Lower lobe of right lung (tissue), 2 donors: ENCODE measurements at regions not wholly inside any gene's neighbourhood (a gene's known extent, or its start where the extent isn't known, plus 50 kb on each side); places are given as distances from the start of the nearest gene placed in this dataset.

ENCODE experiments used
- ATAC-seq, 2 donors: fragments of 200-7000 bp; cut with Tn5 transposase; one replicate each; pipeline ENCODE4 v1.9.1; 2020 to 2022; ENCODE audit warnings: mild to moderate bottlenecking in 2 of 2, moderate library complexity in 2 of 2
- DNase-seq: peaks from one replicate; pipeline ENCODE4 v3.0.0-alpha.2; 2020
- H3K27ac ChIP-seq: fragments of 200-600 bp; one replicate; pipeline ENCODE4 v1.8.0; 2022
- H3K27me3 ChIP-seq: fragments of 200-600 bp; one replicate; pipeline ENCODE4 v1.8.0; 2022; ENCODE audit warnings: low read depth
- H3K36me3 ChIP-seq: fragments of 200-600 bp; one replicate; pipeline ENCODE4 v1.8.0; 2022; ENCODE audit warnings: mild to moderate bottlenecking
- H3K4me1 ChIP-seq: fragments of 200-600 bp; one replicate; pipeline ENCODE4 v1.8.0; 2022
- H3K4me3 ChIP-seq: fragments of 200-600 bp; one replicate; pipeline ENCODE4 v1.8.0; 2022; ENCODE audit warnings: mild to moderate bottlenecking
- H3K9me3 ChIP-seq: fragments of 200-600 bp; one replicate; pipeline ENCODE4 v1.8.0; 2022
- CTCF ChIP-seq: fragments of 200-600 bp; IDR thresholded peaks from one replicate; pipeline ENCODE4 v1.8.0; 2022; ENCODE audit warnings: antibody characterized with exemption, mild to moderate bottlenecking
- intact Hi-C: fragments of 100-400 bp; cut with DNase I; formaldehyde crosslinking; loops from one replicate; pipeline ENCODE4 v1.11.0; 2022
- donor health status: DM: no; HTN: yes; CAD: no; lungs with severe emphysema.

GRCh38 chr21:36643374-36644250 is 55.3 kb upstream of the SIM2 start:
- intact Hi-C loops = no loop called here
- Histone ChIP-seq H3K27me3 (peaks cover 10% of the 10 kb centered on the region), H3K36me3 (no peaks in the 10 kb centered on the region), H3K27ac (no peak overlapping the region), H3K4me3 (no peak overlapping the region), H3K4me1 (no peaks in the 10 kb centered on the region), H3K9me3 (no peaks in the 10 kb centered on the region)
- ATAC-seq (no peak), DNase-seq (no peak)
- TF ChIP-seq CTCF = no peak

- Histone ChIP-seq H3K36me3 (no peaks in the 10 kb centered on the region), H3K4me3 (no peak overlapping the region), H3K27ac (no peak overlapping the region), H3K4me1 (no peaks in the 10 kb centered on the region), H3K27me3 (peaks cover 9% of the 10 kb centered on the region), H3K9me3 (no peaks in the 10 kb centered on the region)
- DNase-seq (no peak), ATAC-seq (no peak)
- no peak for TF ChIP-seq CTCF
- intact Hi-C loops = no loop called here
Observed at GRCh38 chr21:36646011-36646410, 52.9 kb upstream of the SIM2 start.

- DNase-seq = no peak
- no peaks in the 10 kb centered on the region for H3K4me1 ChIP-seq
- H3K36me3 ChIP-seq = no peaks in the 10 kb centered on the region
- no peak overlapping the region for H3K27ac ChIP-seq
- TF ChIP-seq CTCF = no peak
- intact Hi-C loops = no loop called here
- H3K27me3 ChIP-seq = peaks cover 5% of the 10 kb centered on the region
- H3K9me3 ChIP-seq = no peaks in the 10 kb centered on the region
- no peak for ATAC-seq
- no peak overlapping the region for H3K4me3 ChIP-seq
Observed at GRCh38 chr21:36646645-36647044, 52.3 kb upstream of the SIM2 start.

DNA sequence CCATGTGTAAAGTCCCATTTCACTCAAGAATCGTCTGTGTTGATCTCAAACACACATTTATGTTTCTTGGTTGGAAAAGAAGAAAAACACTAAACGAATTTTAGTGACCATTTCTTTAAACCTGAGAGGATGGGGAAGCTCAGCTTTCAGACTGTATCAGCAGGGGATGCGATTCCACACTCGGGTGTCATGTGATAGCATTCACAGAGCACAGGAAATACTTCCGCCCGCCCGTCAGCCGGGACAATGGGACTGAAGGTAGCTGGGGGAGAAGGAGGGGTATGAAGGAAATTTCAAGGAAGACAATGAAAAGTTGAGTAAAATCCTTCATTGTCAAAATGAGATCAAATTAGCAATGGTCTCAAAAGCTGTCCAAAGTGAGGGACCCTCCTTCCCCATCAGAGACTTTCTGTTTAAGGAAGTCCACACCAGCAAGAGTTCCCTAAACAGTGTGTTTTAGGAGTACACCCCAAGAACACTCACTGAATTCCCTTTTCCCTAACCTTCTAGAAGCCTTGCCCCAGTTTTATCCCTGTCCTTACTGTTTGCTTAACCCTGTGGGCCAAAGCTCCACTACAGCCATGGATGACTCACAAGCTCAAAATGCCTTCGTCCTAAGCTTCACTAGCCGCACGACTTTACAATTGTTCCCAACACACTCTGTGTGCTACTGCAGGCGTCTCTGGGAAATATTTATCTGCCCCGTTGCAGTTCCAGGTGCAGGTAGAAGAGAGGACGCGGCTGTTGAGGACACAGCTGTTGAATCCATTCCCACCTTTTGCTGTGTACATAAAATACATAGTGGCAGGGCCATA is 51.4 kb upstream of the SIM2 start:
- Histone ChIP-seq H3K4me3 (no peak overlapping the region), H3K36me3 (no peaks in the 10 kb centered on the region), H3K9me3 (no peaks in the 10 kb centered on the region), H3K4me1 (no peaks in the 10 kb centered on the region), H3K27me3 (peaks cover 5% of the 10 kb centered on the region), H3K27ac (no peak overlapping the region)
- no peak for TF ChIP-seq CTCF
- DNase-seq (no peak), ATAC-seq (no peak)
- intact Hi-C loops = no loop called here
